HepG2 (cell line): ENCODE measurements at regions not wholly inside any gene's neighbourhood (a gene's known extent, or its start where the extent isn't known, plus 50 kb on each side); places are given as distances from the start of the nearest gene placed in this dataset.

ENCODE experiments used
- GMEB2 ChIP-seq: IDR thresholded peaks from 2 replicates; pipeline ENCODE4 v1.6.1; 2016; ENCODE audit warnings: missing biosample characterization, missing genetic modification reagents, low read depth
- MAFG ChIP-seq: sonication (generic); formaldehyde crosslinking; IDR thresholded peaks from 2 replicates; pipeline ENCODE4 v1.5.1; 2020; ENCODE audit warnings: mild to moderate bottlenecking, missing genetic modification reagents
- NBN ChIP-seq: fragments of 450-650 bp; conservative IDR thresholded peaks from 2 replicates; pipeline ENCODE4 v1.6.1; 2017
- YY1 ChIP-seq: IDR thresholded peaks from 2 replicates; pipeline ENCODE4 v1.6.1; 2011; ENCODE audit warnings: low read length, low read depth, moderate library complexity, mild to moderate bottlenecking; ENCODE audit not compliant: insufficient read depth, insufficient replicate concordance

GRCh38 chr6:126662966-126663365 is 323.1 kb downstream of the CENPW start:
- TF ChIP-seq GMEB2 (CRISPR knock-in tag): no peak
- TF ChIP-seq NBN: no peak
- no peak for TF ChIP-seq YY1
- no peak for TF ChIP-seq MAFG (CRISPR knock-in tag)
